ENCODE measurements at regions not wholly inside any gene's neighbourhood (a gene's known extent, or its start where the extent isn't known, plus 50 kb on each side); places are given as distances from the start of the nearest gene placed in this dataset.

GRCh38 chr14:38839694-38840365 lies 263.2 kb downstream of the SEC23A start:
- DNase-seq, result no peak

- DNase-seq, result no peak
Measured at GRCh38 chr14:38838979-38839323, 264.1 kb downstream of the SEC23A start.

GRCh38 chr14:38838049-38838978 lies 264.7 kb downstream of the SEC23A start:
- DNase-seq, result no peak

GRCh38 chr14:38837343-38838048 lies 265.5 kb downstream of the SEC23A start:
- no peak for DNase-seq

- DNase-seq, result no peak
Measured at GRCh38 chr14:38836539-38836938, 266.5 kb downstream of the SEC23A start.

GRCh38 chr14:38835874-38836273 lies 267.2 kb downstream of the SEC23A start:
- no peak for DNase-seq

- DNase-seq, result peak in 1 of 3 donors; percentile 24
Measured at GRCh38 chr14:38828183-38828827, 274.7 kb downstream of the SEC23A start.

GRCh38 chr14:38824706-38825105 lies 278.3 kb downstream of the SEC23A start:
- DNase-seq, result no peak

GRCh38 chr14:38818555-38818954 lies 284.5 kb downstream of the SEC23A start:
- DNase-seq, result no peak

- DNase-seq, result no peak
Measured at GRCh38 chr14:38808734-38809455, 294.1 kb downstream of the SEC23A start.

- no peak for DNase-seq
Measured at GRCh38 chr14:38799671-38800070, 303.4 kb downstream of the SEC23A start.

- no peak for DNase-seq
Measured at GRCh38 chr14:38794677-38795076, 308.4 kb downstream of the SEC23A start.

- DNase-seq, result no peak
Measured at GRCh38 chr14:38791862-38792261, 311.2 kb downstream of the SEC23A start.

- no peak for DNase-seq
Measured at GRCh38 chr14:38790916-38791315, 312.1 kb downstream of the SEC23A start.

GRCh38 chr14:38789805-38790204 lies 313.2 kb downstream of the SEC23A start:
- no peak for DNase-seq

GRCh38 chr14:38788060-38788459 lies 315.0 kb downstream of the SEC23A start:
- no peak for DNase-seq

- no peak for DNase-seq
Measured at GRCh38 chr14:38786921-38787320, 316.1 kb downstream of the SEC23A start.

GRCh38 chr14:38777401-38777800 lies 325.6 kb downstream of the SEC23A start:
- DNase-seq, result no peak

GRCh38 chr14:38775986-38776385 lies 327.0 kb downstream of the SEC23A start:
- no peak for DNase-seq

- no peak for DNase-seq
Measured at GRCh38 chr14:38774162-38774561, 328.9 kb downstream of the SEC23A start.

GRCh38 chr14:38770251-38770650 lies 332.8 kb downstream of the SEC23A start:
- no peak for DNase-seq

- peak in 1 of 3 donors; percentile 26 for DNase-seq
Measured at GRCh38 chr14:38762845-38763244, 340.2 kb downstream of the SEC23A start.

Measured in suppressor macrophage treated with lipopolysaccharide for 1 hour (primary cell).